Panc1 (cell line): ENCODE measurements at regions not wholly inside any gene's neighbourhood (a gene's known extent, or its start where the extent isn't known, plus 50 kb on each side); places are given as distances from the start of the nearest gene placed in this dataset.

Experiments
- ATAC-seq: fragments of 200-7000 bp; cut with Tn5 transposase; 2 replicates; pipeline ENCODE4 v1.9.1; 2020; ENCODE audit warnings: mild to moderate bottlenecking, moderate library complexity
- BruUV-seq: library from RNA; stranded (reverse); fragments of 400-500 nt; replicated peaks from 2 replicates; lab custom pipeline; 2021; lab: Mats Ljungman, UMichigan
- CTCF ChIA-PET: fragments of 300-600 bp; sonication (Branson Sonifier 250); formaldehyde crosslinking; loops from one replicate; lab custom pipeline; 2022; ENCODE audit warnings: antibody characterized with exemption; lab: Charles Lee
- POLR2A ChIA-PET: fragments of 300-600 bp; sonication (Branson Sonifier 250); formaldehyde crosslinking; loops from one replicate; lab custom pipeline; 2022; ENCODE audit warnings: antibody characterized with exemption; lab: Charles Lee
- DNase-seq: peaks from one replicate; pipeline ENCODE4 v3.0.0-alpha.2; 2010; ENCODE audit warnings: low read depth, low spot score
- H3K27ac ChIP-seq: 2 replicates; pipeline ENCODE4 v1.5.1; 2011; ENCODE audit warnings: mild to moderate bottlenecking, low read length, inconsistent platforms
- H3K27me3 ChIP-seq: fragments of 200-500 bp; sonication (Bioruptor generic); 2 replicates; pipeline ENCODE4 v1.6.0; 2014; ENCODE audit warnings: low read length, inconsistent platforms; ENCODE audit not compliant: control insufficient read depth, insufficient read depth
- H3K36me3 ChIP-seq: fragments of 200-500 bp; sonication (Bioruptor generic); 2 replicates; pipeline ENCODE4 v1.5.1; 2014; ENCODE audit warnings: inconsistent platforms, mild to moderate bottlenecking, low read length, moderate library complexity; ENCODE audit not compliant: control insufficient read depth, insufficient read depth
- H3K4me1 ChIP-seq: 2 replicates; pipeline ENCODE4 v1.5.1; 2011; ENCODE audit warnings: inconsistent platforms, mild to moderate bottlenecking, low read length, moderate library complexity; ENCODE audit not compliant: control insufficient read depth, insufficient read depth
- H3K4me3 ChIP-seq, 2 experiments: 2 replicates each; pipeline ENCODE4 v1.5.1; 2011 to 2012; ENCODE audit warnings: low read depth in 2 of 2, low read length in 2 of 2, mild to moderate bottlenecking in 2 of 2, inconsistent platforms in 1 of 2, moderate library complexity in 1 of 2
- H3K9me3 ChIP-seq: fragments of 200-500 bp; sonication (Bioruptor generic); 2 replicates; pipeline ENCODE4 v1.5.1; 2014; ENCODE audit warnings: low read depth, mild to moderate bottlenecking, inconsistent platforms, low read length, moderate library complexity; ENCODE audit not compliant: control insufficient read depth, insufficient read depth
- POLR2AphosphoS5 ChIP-seq: IDR thresholded peaks from 2 replicates; pipeline ENCODE4 v1.6.1; 2012; ENCODE audit warnings: mild to moderate bottlenecking, low read depth, low read length, moderate library complexity
- SIN3A ChIP-seq: IDR thresholded peaks from 2 replicates; pipeline ENCODE4 v1.6.1; 2012; ENCODE audit warnings: low read depth, mild to moderate bottlenecking, low read length, moderate library complexity, borderline replicate concordance; ENCODE audit not compliant: insufficient read depth
- TCF7L2 ChIP-seq: IDR thresholded peaks from 2 replicates; pipeline ENCODE4 v1.6.1; 2011; ENCODE audit warnings: mild to moderate bottlenecking, low read depth, low read length, inconsistent platforms
- in situ Hi-C: cut with HindIII; loops from 2 replicates; pipeline ENCODE4 v1.10.0; 2016; ENCODE audit warnings: low sequenced_read_pairs, low pct_unique_long_range_greater_than_20kb
- intact Hi-C: fragments of 100-400 bp; cut with micrococcal nuclease; formaldehyde crosslinking; loops from one replicate; pipeline ENCODE4 v1.10.0; 2022; ENCODE audit not compliant: unreplicated experiment
- TF ChIP-seq, protein P1 (sequence below): fragments of 450-650 bp; IDR thresholded peaks from 2 replicates; pipeline ENCODE4 v1.5.1; 2017; ENCODE audit warnings: mild to moderate bottlenecking
- TF ChIP-seq, protein P2 (sequence below), 2 experiments: IDR thresholded peaks; 2 replicates each; pipeline ENCODE4 v1.6.1; 2011 to 2012; ENCODE audit warnings: low read depth in 2 of 2, control low read depth in 1 of 2, low read length in 1 of 2, mild to moderate bottlenecking in 1 of 2, moderate library complexity in 1 of 2; ENCODE audit not compliant: insufficient read depth in 1 of 2

DNA sequence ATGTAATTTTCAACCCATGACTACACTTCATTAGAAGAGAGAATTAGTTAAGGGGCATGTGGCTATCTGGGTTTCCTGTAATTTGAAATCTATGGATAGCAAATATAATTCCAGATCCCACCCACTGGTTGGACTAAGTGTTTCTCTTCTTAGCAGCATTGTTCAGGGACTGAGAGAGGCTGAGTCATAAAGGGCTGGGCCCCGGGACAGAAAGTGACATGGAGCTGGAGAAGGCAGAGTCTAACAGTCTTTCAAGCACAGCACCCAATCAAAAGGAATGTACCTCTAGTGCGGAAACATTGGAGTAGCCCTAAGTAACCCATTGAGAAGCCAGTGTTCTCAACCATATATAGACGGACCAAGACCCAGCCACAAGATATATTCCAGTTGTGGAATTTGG lies 363.9 kb downstream of the DHX35 start:
- no peak for ATAC-seq
- CTCF ChIA-PET: no interaction called here
- in situ Hi-C loops (no loop called here), intact Hi-C loops (no loop called here)
- Histone ChIP-seq H3K36me3 (no peaks in the 10 kb centered on the region), H3K27ac (no peak overlapping the region), H3K4me3 (no peak overlapping the region), H3K4me1 (no peaks in the 10 kb centered on the region), H3K27me3 (peaks cover 3% of the 10 kb centered on the region; the same call in 1 of the 2 replicates), H3K9me3 (no peaks in the 10 kb centered on the region)
- no TSS peak for BruUV-seq
- no peak for DNase-seq
- POLR2A ChIA-PET: no interaction called here
- no peak for TF ChIP-seq SIN3A
- TF ChIP-seq, protein P1, sequence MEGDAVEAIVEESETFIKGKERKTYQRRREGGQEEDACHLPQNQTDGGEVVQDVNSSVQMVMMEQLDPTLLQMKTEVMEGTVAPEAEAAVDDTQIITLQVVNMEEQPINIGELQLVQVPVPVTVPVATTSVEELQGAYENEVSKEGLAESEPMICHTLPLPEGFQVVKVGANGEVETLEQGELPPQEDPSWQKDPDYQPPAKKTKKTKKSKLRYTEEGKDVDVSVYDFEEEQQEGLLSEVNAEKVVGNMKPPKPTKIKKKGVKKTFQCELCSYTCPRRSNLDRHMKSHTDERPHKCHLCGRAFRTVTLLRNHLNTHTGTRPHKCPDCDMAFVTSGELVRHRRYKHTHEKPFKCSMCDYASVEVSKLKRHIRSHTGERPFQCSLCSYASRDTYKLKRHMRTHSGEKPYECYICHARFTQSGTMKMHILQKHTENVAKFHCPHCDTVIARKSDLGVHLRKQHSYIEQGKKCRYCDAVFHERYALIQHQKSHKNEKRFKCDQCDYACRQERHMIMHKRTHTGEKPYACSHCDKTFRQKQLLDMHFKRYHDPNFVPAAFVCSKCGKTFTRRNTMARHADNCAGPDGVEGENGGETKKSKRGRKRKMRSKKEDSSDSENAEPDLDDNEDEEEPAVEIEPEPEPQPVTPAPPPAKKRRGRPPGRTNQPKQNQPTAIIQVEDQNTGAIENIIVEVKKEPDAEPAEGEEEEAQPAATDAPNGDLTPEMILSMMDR: no peak
- TF ChIP-seq POLR2AphosphoS5: no peak
- TF ChIP-seq, protein P2, sequence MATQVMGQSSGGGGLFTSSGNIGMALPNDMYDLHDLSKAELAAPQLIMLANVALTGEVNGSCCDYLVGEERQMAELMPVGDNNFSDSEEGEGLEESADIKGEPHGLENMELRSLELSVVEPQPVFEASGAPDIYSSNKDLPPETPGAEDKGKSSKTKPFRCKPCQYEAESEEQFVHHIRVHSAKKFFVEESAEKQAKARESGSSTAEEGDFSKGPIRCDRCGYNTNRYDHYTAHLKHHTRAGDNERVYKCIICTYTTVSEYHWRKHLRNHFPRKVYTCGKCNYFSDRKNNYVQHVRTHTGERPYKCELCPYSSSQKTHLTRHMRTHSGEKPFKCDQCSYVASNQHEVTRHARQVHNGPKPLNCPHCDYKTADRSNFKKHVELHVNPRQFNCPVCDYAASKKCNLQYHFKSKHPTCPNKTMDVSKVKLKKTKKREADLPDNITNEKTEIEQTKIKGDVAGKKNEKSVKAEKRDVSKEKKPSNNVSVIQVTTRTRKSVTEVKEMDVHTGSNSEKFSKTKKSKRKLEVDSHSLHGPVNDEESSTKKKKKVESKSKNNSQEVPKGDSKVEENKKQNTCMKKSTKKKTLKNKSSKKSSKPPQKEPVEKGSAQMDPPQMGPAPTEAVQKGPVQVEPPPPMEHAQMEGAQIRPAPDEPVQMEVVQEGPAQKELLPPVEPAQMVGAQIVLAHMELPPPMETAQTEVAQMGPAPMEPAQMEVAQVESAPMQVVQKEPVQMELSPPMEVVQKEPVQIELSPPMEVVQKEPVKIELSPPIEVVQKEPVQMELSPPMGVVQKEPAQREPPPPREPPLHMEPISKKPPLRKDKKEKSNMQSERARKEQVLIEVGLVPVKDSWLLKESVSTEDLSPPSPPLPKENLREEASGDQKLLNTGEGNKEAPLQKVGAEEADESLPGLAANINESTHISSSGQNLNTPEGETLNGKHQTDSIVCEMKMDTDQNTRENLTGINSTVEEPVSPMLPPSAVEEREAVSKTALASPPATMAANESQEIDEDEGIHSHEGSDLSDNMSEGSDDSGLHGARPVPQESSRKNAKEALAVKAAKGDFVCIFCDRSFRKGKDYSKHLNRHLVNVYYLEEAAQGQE (IDR thresholded peaks at IDR 0.05; ENCODE audit: insufficient read depth in 1 of 2, low read depth in 2 of 2, low read length in 1 of 2): no peak
- TF ChIP-seq TCF7L2: no peak

GRCh38 chr20:39318911-39319310 lies 356.8 kb downstream of the DHX35 start:
- no TSS peak for BruUV-seq
- Histone ChIP-seq H3K27me3 (peaks cover 5% of the 10 kb centered on the region; the same call in 1 of the 2 replicates), H3K4me1 (no peaks in the 10 kb centered on the region), H3K27ac (no peak overlapping the region), H3K4me3 (no peak overlapping the region), H3K9me3 (no peaks in the 10 kb centered on the region), H3K36me3 (no peaks in the 10 kb centered on the region)
- intact Hi-C loops (no loop called here), in situ Hi-C loops (no loop called here)
- DNase-seq: no peak
- CTCF ChIA-PET: no interaction called here
- POLR2A ChIA-PET: no interaction called here
- no peak for ATAC-seq
- TF ChIP-seq POLR2AphosphoS5: no peak

GRCh38 chr20:39312676-39313075 lies 350.5 kb downstream of the DHX35 start:
- intact Hi-C loops (no loop called here), in situ Hi-C loops (no loop called here)
- TF ChIP-seq, protein P2 (IDR thresholded peaks at IDR 0.05; ENCODE audit: insufficient read depth in 1 of 2, low read depth in 2 of 2, low read length in 1 of 2): no peak
- TF ChIP-seq, protein P1: no peak
- TF ChIP-seq SIN3A (no peak), POLR2AphosphoS5 (no peak), TCF7L2 (no peak)
- no peak overlapping the region for H3K4me3 ChIP-seq
- no peaks in the 10 kb centered on the region for H3K9me3 ChIP-seq
- no TSS peak for BruUV-seq
- H3K27me3 ChIP-seq: 0 out of 2 replicates have a peak, but pooled peaks cover 2% of the 10 kb centered on the region
- DNase-seq (no peak), ATAC-seq (no peak)
- POLR2A ChIA-PET: no interaction called here
- H3K4me1 ChIP-seq: no peaks in the 10 kb centered on the region
- no peaks in the 10 kb centered on the region for H3K36me3 ChIP-seq
- CTCF ChIA-PET: no interaction called here
- H3K27ac ChIP-seq: no peak overlapping the region
